Fibroblast of lung (primary cell): ENCODE measurements at regions not wholly inside any gene's neighbourhood (a gene's known extent, or its start where the extent isn't known, plus 50 kb on each side); places are given as distances from the start of the nearest gene placed in this dataset.

Experiments
- DNase-seq, 2 donors: peaks; one replicate each; pipeline versions ENCODE4 v3.0.0 to v3.0.0-alpha.2; 2010; ENCODE audit warnings: low read depth in 2 of 2
- H2AFZ ChIP-seq: 2 replicates; pipeline ENCODE4 v1.5.1; 2012; ENCODE audit warnings: low read length, control low read depth, inconsistent platforms
- H3K27ac ChIP-seq: 2 replicates; pipeline ENCODE4 v1.5.1; 2011; ENCODE audit warnings: low read length, control low read depth; ENCODE audit not compliant: insufficient read depth
- H3K27me3 ChIP-seq: 2 replicates; pipeline ENCODE4 v1.5.1; 2011; ENCODE audit warnings: mild to moderate bottlenecking, low read length; ENCODE audit not compliant: control insufficient read depth, insufficient read depth
- H3K36me3 ChIP-seq: 2 replicates; pipeline ENCODE4 v1.5.1; 2011; ENCODE audit warnings: low read length; ENCODE audit not compliant: control insufficient read depth, insufficient read depth
- H3K4me1 ChIP-seq: 2 replicates; pipeline ENCODE4 v1.5.1; 2011; ENCODE audit warnings: low read length; ENCODE audit not compliant: control insufficient read depth, insufficient read depth; ENCODE audit errors: extremely low read depth
- H3K4me2 ChIP-seq: 2 replicates; pipeline ENCODE4 v1.5.1; 2011; ENCODE audit warnings: low read length, control low read depth; ENCODE audit not compliant: insufficient read depth; ENCODE audit errors: extremely low read depth
- H3K4me3 ChIP-seq, 4 experiments: fragments of 200-600 bp in 1 of 4; sonication (generic) in 1 of 4; replicated peaks in 1 of 4; 2 replicates each; pipeline ENCODE4 v1.5.1; 2011 to 2016; ENCODE audit warnings: low read length in 4 of 4, low read depth in 3 of 4, mild to moderate bottlenecking in 3 of 4, control low read depth in 2 of 4, inconsistent platforms in 1 of 4, mixed read lengths in 1 of 4; ENCODE audit not compliant: insufficient read depth in 1 of 4; ENCODE audit errors: control extremely low read depth in 1 of 4
- H3K79me2 ChIP-seq: 2 replicates; pipeline ENCODE4 v1.5.1; 2012; ENCODE audit warnings: mild to moderate bottlenecking, low read length, inconsistent platforms; ENCODE audit not compliant: control insufficient read depth, insufficient read depth
- H3K9ac ChIP-seq: 2 replicates; pipeline ENCODE4 v1.5.1; 2011; ENCODE audit warnings: mild to moderate bottlenecking, low read length, control low read depth; ENCODE audit not compliant: insufficient read depth
- H3K9me3 ChIP-seq: 2 replicates; pipeline ENCODE4 v1.5.1; 2012; ENCODE audit warnings: low read depth, low read length; ENCODE audit not compliant: control insufficient read depth, insufficient read depth
- H4K20me1 ChIP-seq: 2 replicates; pipeline ENCODE4 v1.5.1; 2011; ENCODE audit warnings: low read length; ENCODE audit not compliant: control insufficient read depth, insufficient read depth; ENCODE audit errors: extremely low read depth
- EZH2 ChIP-seq: IDR thresholded peaks from 2 replicates; pipeline ENCODE4 v1.5.1; 2012; ENCODE audit warnings: low read length, control low read depth, mild to moderate bottlenecking; ENCODE audit errors: missing control alignments
- TF ChIP-seq, protein P1 (sequence below), 2 donors: IDR thresholded peaks in 1 of 2; conservative IDR thresholded peaks in 1 of 2; 1 replicate in 1 of 2; 2 replicates in 1 of 2; pipeline ENCODE4 v1.5.1; 2011 to 2012; ENCODE audit warnings: low read length in 2 of 2, control low read depth in 1 of 2, inconsistent platforms in 1 of 2, low read depth in 1 of 2, mild to moderate bottlenecking in 1 of 2

DNA sequence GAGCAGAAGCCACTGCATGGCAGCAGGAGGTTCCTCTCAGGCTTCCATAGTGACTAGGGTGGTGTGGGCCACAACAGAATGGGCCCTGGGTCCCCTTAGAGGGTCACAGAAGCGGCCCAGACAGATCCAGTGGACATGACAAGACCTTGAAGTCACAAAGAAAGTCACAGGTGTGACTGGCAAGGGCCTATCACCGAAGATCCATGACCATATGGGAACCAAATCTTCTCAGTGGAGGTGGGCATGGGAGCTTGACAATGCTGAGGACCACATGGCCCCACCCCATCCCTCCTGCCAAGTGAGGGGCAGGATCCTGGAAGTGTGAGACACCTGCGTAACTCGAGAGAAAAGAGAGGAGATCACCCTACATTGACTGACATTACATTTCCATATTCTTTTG is 332.4 kb downstream of the MSX2 start:
- Histone ChIP-seq H3K9me3 (no peaks in the 10 kb centered on the region), H3K9ac (no peak overlapping the region), H3K4me1 (peaks cover 2% of the 10 kb centered on the region)

GRCh38 chr5:175054243-175054642 is 329.9 kb downstream of the MSX2 start:
- no peaks in the 10 kb centered on the region for H3K36me3 ChIP-seq
- no peak overlapping the region for H3K9ac ChIP-seq
- H3K27me3 ChIP-seq: no peaks in the 10 kb centered on the region
- no peak overlapping the region for H2AFZ ChIP-seq
- H4K20me1 ChIP-seq: no peaks in the 10 kb centered on the region
- H3K4me1 ChIP-seq: no peaks in the 10 kb centered on the region
- TF ChIP-seq, protein P1, sequence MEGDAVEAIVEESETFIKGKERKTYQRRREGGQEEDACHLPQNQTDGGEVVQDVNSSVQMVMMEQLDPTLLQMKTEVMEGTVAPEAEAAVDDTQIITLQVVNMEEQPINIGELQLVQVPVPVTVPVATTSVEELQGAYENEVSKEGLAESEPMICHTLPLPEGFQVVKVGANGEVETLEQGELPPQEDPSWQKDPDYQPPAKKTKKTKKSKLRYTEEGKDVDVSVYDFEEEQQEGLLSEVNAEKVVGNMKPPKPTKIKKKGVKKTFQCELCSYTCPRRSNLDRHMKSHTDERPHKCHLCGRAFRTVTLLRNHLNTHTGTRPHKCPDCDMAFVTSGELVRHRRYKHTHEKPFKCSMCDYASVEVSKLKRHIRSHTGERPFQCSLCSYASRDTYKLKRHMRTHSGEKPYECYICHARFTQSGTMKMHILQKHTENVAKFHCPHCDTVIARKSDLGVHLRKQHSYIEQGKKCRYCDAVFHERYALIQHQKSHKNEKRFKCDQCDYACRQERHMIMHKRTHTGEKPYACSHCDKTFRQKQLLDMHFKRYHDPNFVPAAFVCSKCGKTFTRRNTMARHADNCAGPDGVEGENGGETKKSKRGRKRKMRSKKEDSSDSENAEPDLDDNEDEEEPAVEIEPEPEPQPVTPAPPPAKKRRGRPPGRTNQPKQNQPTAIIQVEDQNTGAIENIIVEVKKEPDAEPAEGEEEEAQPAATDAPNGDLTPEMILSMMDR (conservative IDR thresholded peaks at IDR 0.05 in 1 of 2, IDR thresholded peaks at IDR 0.05 in 1 of 2; ENCODE audit: low read depth in 1 of 2, low read length in 2 of 2): no peak
- TF ChIP-seq EZH2: no peak
- no peaks in the 10 kb centered on the region for H3K9me3 ChIP-seq
- no peak overlapping the region for H3K27ac ChIP-seq
- no peak overlapping the region for H3K4me2 ChIP-seq
- no peak overlapping the region for H3K4me3 ChIP-seq
- no peaks in the 10 kb centered on the region for H3K79me2 ChIP-seq
- no peak for DNase-seq

More for the DNA sequence above, 332.4 kb downstream of the MSX2 start:
- no peak for DNase-seq
- no peak overlapping the region for H3K27ac ChIP-seq
- H3K4me2 ChIP-seq: no peak overlapping the region
- no peaks in the 10 kb centered on the region for H4K20me1 ChIP-seq
- TF ChIP-seq EZH2: no peak
- TF ChIP-seq, protein P1 (conservative IDR thresholded peaks at IDR 0.05 in 1 of 2, IDR thresholded peaks at IDR 0.05 in 1 of 2; ENCODE audit: low read depth in 1 of 2, low read length in 2 of 2): no peak
- no peaks in the 10 kb centered on the region for H3K79me2 ChIP-seq
- no peak overlapping the region for H2AFZ ChIP-seq
- no peaks in the 10 kb centered on the region for H3K27me3 ChIP-seq
- no peaks in the 10 kb centered on the region for H3K36me3 ChIP-seq
- no peak overlapping the region for H3K4me3 ChIP-seq

DNA sequence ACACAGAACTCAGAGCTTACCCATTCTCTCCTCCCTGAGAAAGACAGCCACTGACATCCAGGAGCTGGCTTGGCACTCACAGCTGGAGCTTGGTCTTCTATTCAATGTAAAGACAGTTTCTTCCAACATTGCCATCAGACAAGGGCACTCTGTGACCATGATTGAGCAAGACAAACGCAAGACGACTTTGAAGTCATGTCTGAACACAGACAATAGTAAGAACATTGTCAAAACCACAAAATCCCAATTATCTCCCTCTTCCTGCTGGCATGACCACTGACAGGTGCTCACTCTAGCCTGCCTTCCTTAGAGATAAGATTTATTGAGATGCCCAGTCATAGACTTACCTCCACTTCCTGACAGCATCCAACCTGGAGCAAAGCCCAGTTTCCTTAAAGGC is 328.0 kb downstream of the MSX2 start:
- H3K4me3 ChIP-seq: no peak overlapping the region
- H2AFZ ChIP-seq: no peak overlapping the region
- TF ChIP-seq, protein P1 (conservative IDR thresholded peaks at IDR 0.05 in 1 of 2, IDR thresholded peaks at IDR 0.05 in 1 of 2; ENCODE audit: low read depth in 1 of 2, low read length in 2 of 2): no peak
- no peak for TF ChIP-seq EZH2
- H3K36me3 ChIP-seq: no peaks in the 10 kb centered on the region
- no peaks in the 10 kb centered on the region for H3K79me2 ChIP-seq
- H3K9ac ChIP-seq: no peak overlapping the region
- H3K27me3 ChIP-seq: no peaks in the 10 kb centered on the region
- DNase-seq: no peak
- H3K4me2 ChIP-seq: no peak overlapping the region
- no peaks in the 10 kb centered on the region for H3K9me3 ChIP-seq
- H3K4me1 ChIP-seq: no peaks in the 10 kb centered on the region
- no peak overlapping the region for H3K27ac ChIP-seq
- H4K20me1 ChIP-seq: no peaks in the 10 kb centered on the region
